ENCODE measurements at regions not wholly inside any gene's neighbourhood (a gene's known extent, or its start where the extent isn't known, plus 50 kb on each side); places are given as distances from the start of the nearest gene placed in this dataset.

GRCh38 chr4:11342401-11342800 is 86.3 kb downstream of the HS3ST1 start:
- no peak for DNase-seq (ENCODE audit: low read depth in 4 of 4, low spot score in 3 of 4)

GRCh38 chr4:11341337-11342043 is 87.2 kb downstream of the HS3ST1 start:
- DNase-seq (ENCODE audit: low read depth in 4 of 4, low spot score in 3 of 4) = no peak

- no peak for DNase-seq (ENCODE audit: low read depth in 4 of 4, low spot score in 3 of 4)
Observed at GRCh38 chr4:11338956-11339782, 89.5 kb downstream of the HS3ST1 start.

GRCh38 chr4:11337287-11337686 is 91.4 kb downstream of the HS3ST1 start:
- no peak for DNase-seq (ENCODE audit: low read depth in 4 of 4, low spot score in 3 of 4)

GRCh38 chr4:11336435-11336834 is 92.3 kb downstream of the HS3ST1 start:
- DNase-seq (ENCODE audit: low read depth in 4 of 4, low spot score in 3 of 4) = no peak

GRCh38 chr4:11334887-11335286 is 93.8 kb downstream of the HS3ST1 start:
- no peak for DNase-seq (ENCODE audit: low read depth in 4 of 4, low spot score in 3 of 4)

GRCh38 chr4:11328401-11328800 is 100.3 kb downstream of the HS3ST1 start:
- DNase-seq (ENCODE audit: low read depth in 4 of 4, low spot score in 3 of 4) = no peak

GRCh38 chr4:11326021-11326420 is 102.7 kb downstream of the HS3ST1 start:
- DNase-seq (ENCODE audit: low read depth in 4 of 4, low spot score in 3 of 4) = no peak

GRCh38 chr4:11323771-11324170 is 104.9 kb downstream of the HS3ST1 start:
- DNase-seq (ENCODE audit: low read depth in 4 of 4, low spot score in 3 of 4) = no peak

GRCh38 chr4:11313157-11313943 is 115.3 kb downstream of the HS3ST1 start:
- no peak for DNase-seq (ENCODE audit: low read depth in 4 of 4, low spot score in 3 of 4)

GRCh38 chr4:11312389-11312788 is 116.3 kb downstream of the HS3ST1 start:
- no peak for DNase-seq (ENCODE audit: low read depth in 4 of 4, low spot score in 3 of 4)

GRCh38 chr4:11301075-11301660 is 127.5 kb downstream of the HS3ST1 start:
- DNase-seq (ENCODE audit: low read depth in 4 of 4, low spot score in 3 of 4) = no peak

GRCh38 chr4:11299836-11300235 is 128.9 kb downstream of the HS3ST1 start:
- no peak for DNase-seq (ENCODE audit: low read depth in 4 of 4, low spot score in 3 of 4)

GRCh38 chr4:11299016-11299415 is 129.7 kb downstream of the HS3ST1 start:
- no peak for DNase-seq (ENCODE audit: low read depth in 4 of 4, low spot score in 3 of 4)

- DNase-seq (ENCODE audit: low read depth in 4 of 4, low spot score in 3 of 4) = no peak
Observed at GRCh38 chr4:11298451-11298850, 130.2 kb downstream of the HS3ST1 start.

GRCh38 chr4:11297627-11298026 is 131.1 kb downstream of the HS3ST1 start:
- DNase-seq (ENCODE audit: low read depth in 4 of 4, low spot score in 3 of 4) = no peak

- DNase-seq (ENCODE audit: low read depth in 4 of 4, low spot score in 3 of 4) = no peak
Observed at GRCh38 chr4:11297201-11297600, 131.5 kb downstream of the HS3ST1 start.

- DNase-seq (ENCODE audit: low read depth in 4 of 4, low spot score in 3 of 4) = no peak
Observed at GRCh38 chr4:11293866-11294265, 134.8 kb downstream of the HS3ST1 start.

- no peak for DNase-seq (ENCODE audit: low read depth in 4 of 4, low spot score in 3 of 4)
Observed at GRCh38 chr4:11287055-11287454, 141.6 kb downstream of the HS3ST1 start.

GRCh38 chr4:11286533-11286932 is 142.2 kb downstream of the HS3ST1 start:
- no peak for DNase-seq (ENCODE audit: low read depth in 4 of 4, low spot score in 3 of 4)

GRCh38 chr4:11281720-11282119 is 147.0 kb downstream of the HS3ST1 start:
- no peak for DNase-seq (ENCODE audit: low read depth in 4 of 4, low spot score in 3 of 4)
